ENCODE measurements at regions not wholly inside any gene's neighbourhood (a gene's known extent, or its start where the extent isn't known, plus 50 kb on each side); places are given as distances from the start of the nearest gene placed in this dataset.

- TF ChIP-seq EZH2 (IDR thresholded peaks at IDR 0.05; ENCODE audit: low read length) (no peak), CTCF (optimal IDR thresholded peaks at IDR 0.05 in 1 of 3, IDR thresholded peaks at IDR 0.05 in 1 of 3, conservative IDR thresholded peaks at IDR 0.05 in 1 of 3; ENCODE audit: extremely low read depth in 1 of 3, insufficient read depth in 2 of 3, low read length in 3 of 3) (no peak)
- DNase-seq (ENCODE audit: low read depth, low spot score) (no peak), FAIRE-seq (no peak)
- Histone ChIP-seq H3K9me1 (ENCODE audit: control insufficient read depth, extremely low read depth, insufficient read depth, low read length) (no peaks in the 10 kb centered on the region), H3K4me1 (ENCODE audit: control insufficient read depth, extremely low read depth, insufficient read depth, low read length) (no peaks in the 10 kb centered on the region), H3K4me3 (ENCODE audit: control insufficient read depth in 2 of 3, extremely low read depth in 1 of 3, insufficient read depth in 2 of 3, low read depth in 1 of 3, low read length in 3 of 3) (no peak overlapping the region), H4K20me1 (ENCODE audit: control insufficient read depth, extremely low read depth, insufficient read depth, low read length) (no peaks in the 10 kb centered on the region), H2AFZ (ENCODE audit: control insufficient read depth, low read length) (no peak overlapping the region), H3K79me2 (ENCODE audit: control insufficient read depth, insufficient read depth, low read length) (no peaks in the 10 kb centered on the region), H3K27me3 (ENCODE audit: control insufficient read depth, extremely low read depth, insufficient read depth, low read length) (no peaks in the 10 kb centered on the region), H3K4me2 (ENCODE audit: control insufficient read depth, extremely low read depth, insufficient read depth, low read depth, low read length) (no peak overlapping the region), H3K36me3 (ENCODE audit: control insufficient read depth in 2 of 2, extremely low read depth in 1 of 2, insufficient read depth in 2 of 2, low read length in 2 of 2) (no peaks in the 10 kb centered on the region), H3K9ac (ENCODE audit: control insufficient read depth, extremely low read depth, insufficient read depth, low read length) (no peak overlapping the region), H3K9me3 (ENCODE audit: control insufficient read depth, low read depth, low read length) (no peaks in the 10 kb centered on the region), H3K27ac (ENCODE audit: control insufficient read depth, insufficient read depth, low read length) (no peak overlapping the region)
- dilution Hi-C loops (cut with MboI; ENCODE audit: extremely low pct_ligation_motif_present, low sequenced_read_pairs), result no loop called here
These were observed 315.3 kb upstream of the CD180 start for GRCh38 chr5:67511911-67512310.

- no peak overlapping the region for H3K4me2 ChIP-seq (ENCODE audit: control insufficient read depth, extremely low read depth, insufficient read depth, low read depth, low read length)
- no peak overlapping the region for H3K9ac ChIP-seq (ENCODE audit: control insufficient read depth, extremely low read depth, insufficient read depth, low read length)
- no peaks in the 10 kb centered on the region for H3K4me1 ChIP-seq (ENCODE audit: control insufficient read depth, extremely low read depth, insufficient read depth, low read length)
- H3K27me3 ChIP-seq (ENCODE audit: control insufficient read depth, extremely low read depth, insufficient read depth, low read length), result no peaks in the 10 kb centered on the region
- H4K20me1 ChIP-seq (ENCODE audit: control insufficient read depth, extremely low read depth, insufficient read depth, low read length), result no peaks in the 10 kb centered on the region
- H3K79me2 ChIP-seq (ENCODE audit: control insufficient read depth, insufficient read depth, low read length), result no peaks in the 10 kb centered on the region
- no peak overlapping the region for H3K27ac ChIP-seq (ENCODE audit: control insufficient read depth, insufficient read depth, low read length)
- no peak for FAIRE-seq
- no peak for DNase-seq (ENCODE audit: low read depth, low spot score)
- dilution Hi-C loops (cut with MboI; ENCODE audit: extremely low pct_ligation_motif_present, low sequenced_read_pairs), result no loop called here
- H3K36me3 ChIP-seq (ENCODE audit: control insufficient read depth in 2 of 2, extremely low read depth in 1 of 2, insufficient read depth in 2 of 2, low read length in 2 of 2), result no peaks in the 10 kb centered on the region
- no peak overlapping the region for H2AFZ ChIP-seq (ENCODE audit: control insufficient read depth, low read length)
- no peaks in the 10 kb centered on the region for H3K9me3 ChIP-seq (ENCODE audit: control insufficient read depth, low read depth, low read length)
- no peak overlapping the region for H3K4me3 ChIP-seq (ENCODE audit: control insufficient read depth in 2 of 3, extremely low read depth in 1 of 3, insufficient read depth in 2 of 3, low read depth in 1 of 3, low read length in 3 of 3)
- TF ChIP-seq CTCF (optimal IDR thresholded peaks at IDR 0.05 in 1 of 3, IDR thresholded peaks at IDR 0.05 in 1 of 3, conservative IDR thresholded peaks at IDR 0.05 in 1 of 3; ENCODE audit: extremely low read depth in 1 of 3, insufficient read depth in 2 of 3, low read length in 3 of 3) (no peak), EZH2 (IDR thresholded peaks at IDR 0.05; ENCODE audit: low read length) (no peak)
- no peaks in the 10 kb centered on the region for H3K9me1 ChIP-seq (ENCODE audit: control insufficient read depth, extremely low read depth, insufficient read depth, low read length)
These were observed 313.6 kb upstream of the CD180 start for GRCh38 chr5:67510204-67510603.
